ENCODE measurements at regions not wholly inside any gene's neighbourhood (a gene's known extent, or its start where the extent isn't known, plus 50 kb on each side); places are given as distances from the start of the nearest gene placed in this dataset.

GRCh38 chr17:55572139-55572538, 60.9 kb upstream of the SMIM36 start:
- no peaks in the 10 kb centered on the region for H3K4me1 Mint-ChIP-seq
- H3K4me3 Mint-ChIP-seq, result no peak overlapping the region
- H3K27me3 Mint-ChIP-seq, result peaks cover 2% of the 10 kb centered on the region
- H3K9me3 Mint-ChIP-seq, result no peaks in the 10 kb centered on the region
- DNase-seq (ENCODE audit: low spot score in 2 of 2) (no peak), ATAC-seq (replicated peaks; ENCODE audit: extremely low read depth, poor library complexity, severe bottlenecking) (no peak)
- H3K36me3 Mint-ChIP-seq (ENCODE audit: insufficient read depth), result no peaks in the 10 kb centered on the region
- no peak overlapping the region for H3K27ac Mint-ChIP-seq (ENCODE audit: low read depth)

DNA sequence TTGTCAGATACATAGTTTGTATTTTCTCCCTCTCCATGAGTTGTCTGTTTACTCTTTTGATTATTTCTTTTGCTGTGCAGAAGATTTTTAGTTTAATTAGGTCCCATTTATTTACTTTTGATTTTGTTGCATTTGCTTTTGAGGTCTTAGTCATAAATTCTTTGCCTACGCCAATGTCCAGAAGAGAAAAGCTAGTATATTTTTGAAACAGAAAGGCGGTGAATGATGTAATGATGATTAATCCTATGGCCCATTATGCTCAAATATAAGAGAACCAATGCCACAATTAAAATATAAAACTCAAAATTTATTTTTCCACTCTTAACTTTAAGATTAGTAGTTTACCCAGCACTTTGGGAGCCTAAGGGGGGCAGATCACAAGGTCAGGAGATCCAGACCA, 59.8 kb upstream of the SMIM36 start:
- ATAC-seq (replicated peaks; ENCODE audit: extremely low read depth, poor library complexity, severe bottlenecking) (no peak), DNase-seq (ENCODE audit: low spot score in 2 of 2) (no peak)
- H3K36me3 Mint-ChIP-seq (ENCODE audit: insufficient read depth), result no peaks in the 10 kb centered on the region
- H3K4me3 Mint-ChIP-seq, result no peak overlapping the region
- H3K9me3 Mint-ChIP-seq, result no peaks in the 10 kb centered on the region
- H3K27me3 Mint-ChIP-seq, result peaks cover 12% of the 10 kb centered on the region
- H3K27ac Mint-ChIP-seq (ENCODE audit: low read depth), result no peak overlapping the region
- no peaks in the 10 kb centered on the region for H3K4me1 Mint-ChIP-seq

- ATAC-seq (replicated peaks; ENCODE audit: extremely low read depth, poor library complexity, severe bottlenecking) (no peak), DNase-seq (ENCODE audit: low spot score in 2 of 2) (no peak)
- no peaks in the 10 kb centered on the region for H3K36me3 Mint-ChIP-seq (ENCODE audit: insufficient read depth)
- H3K27me3 Mint-ChIP-seq, result peaks cover 18% of the 10 kb centered on the region
- no peaks in the 10 kb centered on the region for H3K9me3 Mint-ChIP-seq
- no peak overlapping the region for H3K4me3 Mint-ChIP-seq
- H3K4me1 Mint-ChIP-seq, result no peaks in the 10 kb centered on the region
- H3K27ac Mint-ChIP-seq (ENCODE audit: low read depth), result no peak overlapping the region
Observed at GRCh38 chr17:55570391-55570790, 59.1 kb upstream of the SMIM36 start.

- Mint-ChIP-seq H3K4me1 (no peaks in the 10 kb centered on the region), H3K36me3 (ENCODE audit: insufficient read depth) (no peaks in the 10 kb centered on the region), H3K27ac (ENCODE audit: low read depth) (no peak overlapping the region), H3K9me3 (no peaks in the 10 kb centered on the region), H3K4me3 (no peak overlapping the region), H3K27me3 (peaks cover 25% of the 10 kb centered on the region)
- DNase-seq (ENCODE audit: low spot score in 2 of 2), result no peak
- ATAC-seq (replicated peaks; ENCODE audit: extremely low read depth, poor library complexity, severe bottlenecking), result no peak
Observed at GRCh38 chr17:55567240-55568214, 56.3 kb upstream of the SMIM36 start.

DNA sequence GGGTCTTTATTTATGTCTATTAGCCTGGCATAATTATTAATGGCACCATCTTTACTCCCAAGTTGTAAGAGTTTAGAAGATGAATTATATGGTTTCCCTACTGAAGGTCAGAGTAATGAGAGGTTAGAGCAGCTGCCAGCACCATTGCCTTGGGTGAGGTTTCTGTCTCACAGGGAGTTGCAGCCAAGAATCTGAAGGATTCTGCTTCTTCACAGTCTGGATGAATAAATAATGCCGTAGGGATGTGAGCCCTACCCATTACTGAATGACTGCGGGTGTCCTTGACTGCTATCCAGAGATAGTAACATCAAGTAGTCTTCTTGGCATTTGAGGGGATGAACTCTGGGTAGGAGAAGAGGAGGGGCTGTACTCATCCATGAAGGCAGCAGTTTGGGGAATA, 52.8 kb upstream of the SMIM36 start:
- Mint-ChIP-seq H3K9me3 (no peaks in the 10 kb centered on the region), H3K27ac (ENCODE audit: low read depth) (no peak overlapping the region), H3K4me3 (no peak overlapping the region), H3K27me3 (peaks cover 46% of the 10 kb centered on the region), H3K4me1 (no peaks in the 10 kb centered on the region), H3K36me3 (ENCODE audit: insufficient read depth) (no peaks in the 10 kb centered on the region)
- no peak for ATAC-seq (replicated peaks; ENCODE audit: extremely low read depth, poor library complexity, severe bottlenecking)
- no peak for DNase-seq (ENCODE audit: low spot score in 2 of 2)

- Mint-ChIP-seq H3K27me3 (peaks cover 51% of the 10 kb centered on the region), H3K4me3 (no peak overlapping the region), H3K36me3 (ENCODE audit: insufficient read depth) (no peaks in the 10 kb centered on the region)
Observed at GRCh38 chr17:55563363-55563762, 52.1 kb upstream of the SMIM36 start.

GRCh38 chr17:55561973-55562495, 50.8 kb upstream of the SMIM36 start:
- Mint-ChIP-seq H3K9me3 (no peaks in the 10 kb centered on the region), H3K4me3 (no peak overlapping the region), H3K4me1 (no peaks in the 10 kb centered on the region), H3K36me3 (ENCODE audit: insufficient read depth) (no peaks in the 10 kb centered on the region), H3K27me3 (peaks cover 61% of the 10 kb centered on the region), H3K27ac (ENCODE audit: low read depth) (no peak overlapping the region)
- no peak for DNase-seq (ENCODE audit: low spot score in 2 of 2)
- ATAC-seq (replicated peaks; ENCODE audit: extremely low read depth, poor library complexity, severe bottlenecking), result no peak

More at GRCh38 chr17:55563363-55563762, 52.1 kb upstream of the SMIM36 start:
- Mint-ChIP-seq H3K9me3 (no peaks in the 10 kb centered on the region), H3K27ac (ENCODE audit: low read depth) (no peak overlapping the region), H3K4me1 (no peaks in the 10 kb centered on the region)
- no peak for DNase-seq (ENCODE audit: low spot score in 2 of 2)
- no peak for ATAC-seq (replicated peaks; ENCODE audit: extremely low read depth, poor library complexity, severe bottlenecking)

DNA sequence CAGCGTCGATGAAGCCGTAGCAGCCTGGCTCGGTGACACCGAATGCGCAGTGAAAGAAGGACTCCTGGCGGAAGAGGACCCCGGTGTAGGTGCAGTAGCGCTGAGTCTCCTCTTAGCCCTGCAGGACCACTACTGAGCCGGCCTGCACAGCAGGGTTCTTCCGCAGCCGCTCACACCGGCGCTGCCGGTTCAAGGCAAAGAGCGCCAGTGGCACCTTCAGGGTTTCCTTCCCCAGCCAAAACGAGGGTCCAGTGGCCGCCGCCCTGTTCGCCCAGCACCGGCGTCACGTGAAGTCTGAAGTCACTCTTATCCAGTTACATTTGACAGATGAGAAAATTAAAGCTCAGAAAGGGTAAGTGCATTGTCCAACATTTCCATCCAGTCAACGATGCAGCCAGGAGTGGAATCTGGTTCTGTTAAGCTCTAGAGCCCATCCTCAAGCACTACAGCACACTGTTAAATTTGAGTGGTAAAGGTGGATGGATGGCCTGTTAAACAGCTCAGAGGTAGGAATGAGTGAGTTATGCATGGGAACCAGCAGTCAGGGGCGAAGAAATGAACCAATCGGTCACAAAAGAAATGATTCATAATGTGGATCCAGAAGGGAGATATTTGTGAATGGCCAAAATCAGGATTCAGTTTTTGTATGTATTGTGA, 50.2 kb upstream of the SMIM36 start:
- H3K4me3 Mint-ChIP-seq, result no peak overlapping the region
- DNase-seq (ENCODE audit: low spot score in 2 of 2), result no peak
- H3K27me3 Mint-ChIP-seq, result peaks cover 61% of the 10 kb centered on the region
- no peak overlapping the region for H3K27ac Mint-ChIP-seq (ENCODE audit: low read depth)
- ATAC-seq (replicated peaks; ENCODE audit: extremely low read depth, poor library complexity, severe bottlenecking), result no peak
- no peaks in the 10 kb centered on the region for H3K9me3 Mint-ChIP-seq
- H3K36me3 Mint-ChIP-seq (ENCODE audit: insufficient read depth), result no peaks in the 10 kb centered on the region
- no peaks in the 10 kb centered on the region for H3K4me1 Mint-ChIP-seq
